DMS53 (cell line): ENCODE measurements at regions not wholly inside any gene's neighbourhood (a gene's known extent, or its start where the extent isn't known, plus 50 kb on each side); places are given as distances from the start of the nearest gene placed in this dataset.

ENCODE experiments used
- DNase-seq: peaks from one replicate; lab custom pipeline; 2025; lab: John Stamatoyannopoulos, UW

DNA sequence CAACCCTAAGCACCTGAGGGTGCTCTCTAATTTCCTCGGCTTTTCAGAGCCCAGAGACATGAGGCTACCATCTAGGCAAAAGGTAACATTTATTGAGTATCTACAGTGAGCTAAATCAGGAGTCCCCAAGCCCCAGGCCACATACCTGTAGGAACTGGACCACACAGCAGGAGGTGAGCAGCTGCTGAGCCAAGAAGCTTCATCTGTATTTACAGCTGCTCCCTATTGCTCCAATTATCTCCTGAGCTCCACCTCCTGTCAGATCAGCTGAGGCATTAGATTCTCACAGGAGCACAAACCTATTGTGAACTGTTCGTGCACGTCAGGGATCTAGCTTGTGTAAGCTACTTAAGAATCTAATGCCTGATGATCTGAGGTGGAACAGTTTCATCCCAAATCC is 70.2 kb downstream of the RND3 start:
- peak; percentile 1 for DNase-seq

DNA sequence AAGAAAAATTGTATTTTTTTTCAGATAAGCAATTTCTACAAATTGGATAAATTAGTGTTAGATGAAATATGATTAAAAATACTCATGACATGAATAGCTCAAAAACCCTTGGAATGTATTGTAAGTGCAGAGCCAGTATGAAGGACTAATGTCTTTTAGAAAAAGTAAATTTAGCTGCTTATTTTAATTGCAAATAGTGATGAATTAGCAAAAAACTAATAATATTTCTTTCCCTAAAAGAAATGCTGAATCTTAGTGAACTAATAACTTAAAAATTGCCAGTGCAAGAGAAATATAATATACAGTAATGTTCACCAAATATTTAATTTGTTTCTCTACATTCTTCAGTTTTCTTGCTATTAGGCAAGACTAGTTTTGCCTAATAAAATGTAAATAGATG is 72.4 kb downstream of the RND3 start:
- no peak for DNase-seq

GRCh38 chr2:150413910-150414309 is 73.6 kb downstream of the RND3 start:
- no peak for DNase-seq

DNA sequence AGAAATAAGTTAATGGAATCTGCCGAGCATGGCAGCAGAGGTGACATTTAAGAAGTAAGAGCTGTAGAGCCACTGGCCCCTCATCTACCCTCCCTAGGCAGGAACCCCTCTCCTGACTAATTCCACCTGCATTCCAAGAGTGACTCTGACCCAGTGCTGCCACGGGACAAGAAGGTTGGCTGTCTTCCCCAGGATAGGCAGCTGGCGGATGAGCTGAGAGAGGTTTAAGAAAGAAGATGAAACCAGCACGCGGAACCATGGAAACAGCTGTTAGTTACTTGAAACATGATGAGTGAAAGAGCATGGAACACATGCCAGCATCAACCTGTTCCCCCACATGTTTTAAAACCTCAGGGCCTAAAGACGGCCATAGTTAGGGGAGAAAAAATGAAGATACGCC is 74.1 kb downstream of the RND3 start:
- no peak for DNase-seq

- DNase-seq: no peak
Observed at GRCh38 chr2:150410809-150411208, 76.7 kb downstream of the RND3 start.

- DNase-seq: no peak
Observed at GRCh38 chr2:150409196-150409595, 78.3 kb downstream of the RND3 start.

DNA sequence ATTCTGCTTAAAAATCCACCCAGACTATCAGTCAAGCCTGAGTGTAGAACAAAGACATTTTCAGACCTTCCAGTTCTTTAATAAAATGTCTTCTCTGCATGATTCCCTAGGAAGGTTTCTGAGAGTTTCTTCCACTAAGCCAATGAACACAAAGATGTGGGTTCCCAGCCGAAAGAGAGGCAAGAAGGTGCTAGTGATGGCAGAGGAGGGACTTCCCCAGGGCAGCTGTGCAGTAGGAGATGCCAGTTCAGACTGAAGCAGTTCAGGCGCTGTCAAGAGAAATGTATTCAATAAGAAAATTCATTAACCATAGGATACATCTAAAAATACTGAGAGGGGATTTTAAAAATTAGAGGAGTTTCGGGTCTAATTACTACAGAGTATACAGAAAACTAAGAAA is 83.3 kb downstream of the RND3 start:
- DNase-seq: peak; percentile 2

- DNase-seq: peak; percentile 51
Observed at GRCh38 chr2:150403457-150403856, 84.0 kb downstream of the RND3 start.

DNA sequence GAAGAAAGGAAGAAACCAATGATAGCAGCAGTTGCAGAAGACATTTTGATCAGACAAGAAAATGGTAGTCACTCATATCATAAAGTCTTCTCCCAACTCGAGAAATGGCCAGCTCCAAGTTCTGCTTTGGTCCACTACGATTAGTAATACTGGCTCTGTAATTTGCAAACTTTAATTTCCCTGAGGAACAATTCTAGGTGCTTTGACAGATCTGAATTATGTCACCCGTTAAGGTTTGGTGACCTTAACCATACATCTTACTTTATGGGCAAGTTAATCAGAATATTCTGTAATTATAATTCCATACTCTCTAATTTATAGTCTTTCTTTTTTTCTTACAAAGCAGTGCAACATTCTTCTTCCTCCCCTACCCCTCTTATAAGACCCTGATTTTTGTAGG is 84.5 kb downstream of the RND3 start:
- DNase-seq: no peak

DNA sequence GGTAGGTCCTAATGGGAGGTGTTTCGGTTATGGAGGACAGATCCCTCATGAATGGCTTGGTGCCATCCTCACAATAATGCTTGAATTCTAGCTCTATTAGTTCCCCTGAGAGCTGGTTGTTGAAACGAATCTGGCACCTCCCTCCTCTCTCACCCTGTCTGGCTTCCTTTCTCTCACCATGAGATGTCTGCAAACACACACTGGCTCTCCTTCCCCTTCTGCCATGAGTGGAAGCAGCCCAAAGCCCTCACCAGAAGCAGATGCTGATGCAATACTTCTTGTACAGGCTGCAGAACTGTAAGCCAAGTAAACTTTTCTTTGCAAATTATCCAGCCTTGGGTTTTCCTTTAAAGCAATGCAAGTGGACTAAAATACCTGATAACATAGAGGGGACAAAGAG is 86.6 kb downstream of the RND3 start:
- no peak for DNase-seq

DNA sequence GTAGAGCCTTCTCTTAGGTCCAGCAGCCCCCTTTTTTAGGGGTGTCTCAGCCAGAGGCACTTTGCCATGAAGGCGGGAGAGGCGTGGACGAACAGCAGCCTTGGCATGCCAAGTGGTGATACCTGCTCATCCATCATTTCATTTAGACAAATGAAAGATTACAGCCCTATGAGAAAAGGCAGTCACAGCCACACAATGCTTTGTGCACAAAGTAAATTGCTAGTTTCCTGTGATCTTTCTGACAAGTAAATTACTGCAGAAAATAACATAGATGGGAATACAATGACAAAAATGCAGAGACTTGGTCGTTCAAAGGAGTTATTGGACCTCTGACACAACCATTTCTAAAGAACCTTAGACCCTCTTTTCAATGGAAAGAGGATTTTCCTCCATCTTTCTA is 94.9 kb downstream of the RND3 start:
- no peak for DNase-seq

GRCh38 chr2:150391779-150392178 is 95.7 kb downstream of the RND3 start:
- no peak for DNase-seq

GRCh38 chr2:150389447-150389846 is 98.0 kb downstream of the RND3 start:
- DNase-seq: no peak

DNA sequence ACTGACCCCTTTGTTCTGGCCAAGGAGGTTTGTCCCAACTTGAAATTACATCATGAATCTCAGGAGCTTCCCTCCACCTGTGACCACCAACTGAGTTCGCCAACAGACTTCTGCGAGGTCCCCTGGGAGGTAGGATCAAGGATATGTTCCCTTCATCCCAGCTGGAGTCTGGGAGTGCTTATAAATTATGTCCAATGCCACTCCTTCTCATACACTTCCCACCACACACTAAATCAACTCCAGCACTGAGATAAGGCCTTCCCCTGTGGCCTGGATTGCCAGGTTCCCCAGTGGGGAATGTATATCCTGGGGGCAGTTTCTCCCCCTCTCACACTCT is 99.2 kb downstream of the RND3 start:
- DNase-seq: no peak

DNA sequence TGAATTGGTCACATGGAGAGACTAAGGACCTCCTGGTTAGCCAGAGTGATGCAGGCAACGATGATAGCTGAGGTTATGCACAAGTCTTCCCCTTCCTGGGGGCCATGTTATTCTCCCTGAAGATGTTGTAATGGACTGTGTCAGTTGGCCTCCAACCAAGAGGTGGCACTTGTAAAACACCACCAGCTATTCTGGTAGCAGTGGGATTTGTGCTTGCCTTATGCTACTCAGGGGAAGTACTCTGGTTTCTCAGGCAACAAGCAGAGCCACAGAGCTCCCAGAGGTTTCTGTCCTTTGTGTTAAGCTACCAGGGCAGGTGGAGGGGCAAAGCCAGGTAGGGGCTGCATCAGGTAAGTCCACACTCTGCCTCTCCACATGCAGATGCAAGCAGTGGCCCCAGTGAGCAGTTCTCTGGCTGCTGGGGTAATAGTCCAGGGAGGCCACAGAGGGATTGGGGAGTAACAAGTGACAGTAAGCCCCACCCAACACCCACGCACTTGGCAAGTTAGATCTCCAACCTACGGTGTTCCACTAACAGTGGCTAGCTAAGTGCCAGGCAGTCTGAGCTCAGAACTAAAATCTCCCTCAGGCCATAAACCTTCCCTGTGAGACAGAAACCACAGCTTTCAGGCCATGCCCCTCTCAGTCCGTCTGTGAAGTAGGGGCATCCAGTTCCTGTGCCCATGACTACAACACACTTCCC is 99.7 kb downstream of the RND3 start:
- DNase-seq: no peak

GRCh38 chr2:150385211-150385610 is 102.3 kb downstream of the RND3 start:
- DNase-seq: no peak

DNA sequence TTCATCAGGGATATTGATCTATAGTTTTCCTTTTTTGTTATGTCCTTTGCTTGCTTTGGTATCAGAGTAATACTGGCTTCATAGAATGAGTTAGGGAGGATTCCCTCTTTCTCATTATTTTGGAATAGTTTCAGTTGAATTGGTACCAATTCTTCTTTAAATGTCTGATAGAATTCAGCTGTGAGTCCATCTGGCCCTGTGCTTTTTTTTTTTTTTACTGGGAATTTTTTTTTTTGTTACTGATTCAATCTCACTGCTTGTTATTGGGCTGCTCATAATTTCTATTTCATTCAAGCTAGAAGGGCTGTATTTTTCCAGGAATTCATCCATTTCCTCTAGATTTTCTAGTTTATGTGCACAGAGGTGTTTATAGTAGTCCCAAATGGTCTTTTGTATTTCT is 103.9 kb downstream of the RND3 start:
- DNase-seq: no peak

- no peak for DNase-seq
Observed at GRCh38 chr2:150379166-150379565, 108.3 kb downstream of the RND3 start.

- no peak for DNase-seq
Observed at GRCh38 chr2:150378686-150379085, 108.8 kb downstream of the RND3 start.

GRCh38 chr2:150376553-150377335 is 110.7 kb downstream of the RND3 start:
- no peak for DNase-seq

GRCh38 chr2:150375333-150375732 is 112.1 kb downstream of the RND3 start:
- no peak for DNase-seq

- DNase-seq: no peak
Observed at GRCh38 chr2:150374492-150374891, 113.0 kb downstream of the RND3 start.

DNA sequence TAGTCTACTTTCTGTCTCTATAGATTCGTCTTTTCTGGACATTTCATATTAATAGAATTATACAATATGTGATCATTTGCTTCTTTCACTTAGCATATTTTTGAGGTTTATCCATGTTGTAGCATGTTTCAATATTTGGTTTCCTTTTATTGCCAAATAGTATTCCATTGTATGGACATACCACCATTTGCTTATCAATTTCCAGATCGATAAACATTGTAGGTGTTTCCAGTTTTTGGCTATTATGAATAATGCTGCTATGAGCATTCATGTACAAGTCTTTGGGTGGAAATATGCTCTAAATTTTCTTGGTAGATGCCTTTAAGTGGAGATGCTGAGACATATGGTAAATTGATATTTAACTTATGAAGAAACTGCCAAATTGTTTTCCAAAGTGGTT is 114.1 kb downstream of the RND3 start:
- DNase-seq: no peak
